HL-60 (cell line): ENCODE measurements at regions not wholly inside any gene's neighbourhood (a gene's known extent, or its start where the extent isn't known, plus 50 kb on each side); places are given as distances from the start of the nearest gene placed in this dataset.

ENCODE experiments used
- GABPA ChIP-seq: IDR thresholded peaks from 2 replicates; pipeline ENCODE4 v1.6.1; 2012; ENCODE audit warnings: low read depth
- POLR2AphosphoS5 ChIP-seq: IDR thresholded peaks from 2 replicates; pipeline ENCODE4 v1.6.1; 2012; ENCODE audit warnings: low read depth
- REST ChIP-seq: IDR thresholded peaks from 2 replicates; pipeline ENCODE4 v1.6.1; 2012; ENCODE audit warnings: low read depth; ENCODE audit not compliant: insufficient replicate concordance
- SPI1 ChIP-seq: IDR thresholded peaks from 2 replicates; pipeline ENCODE4 v1.6.1; 2012; ENCODE audit warnings: low read depth, mild to moderate bottlenecking, borderline replicate concordance
- TF ChIP-seq, protein P1 (sequence below): IDR thresholded peaks from one replicate; pipeline ENCODE4 v1.5.1; 2011; ENCODE audit warnings: low read length, control low read depth, inconsistent platforms; ENCODE audit not compliant: insufficient read depth

DNA sequence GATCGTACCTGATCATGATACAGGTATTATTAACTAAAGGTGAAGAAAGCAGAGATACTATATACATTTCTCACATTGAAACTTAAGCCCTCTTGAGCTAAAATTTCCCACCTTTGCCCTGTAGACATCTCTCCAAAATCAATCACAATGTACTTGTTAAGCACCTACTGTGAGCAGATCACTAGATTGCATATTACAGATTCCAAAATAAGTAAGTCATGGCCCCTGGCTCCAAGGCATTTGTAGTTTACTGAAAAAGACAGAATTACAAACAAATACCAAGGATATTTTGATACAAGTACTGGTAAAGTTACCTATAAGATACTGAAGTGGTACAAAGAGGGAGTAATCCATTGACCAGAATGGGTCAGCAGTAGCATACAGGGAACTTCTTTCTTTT lies 455.3 kb downstream of the STK39 start:
- TF ChIP-seq REST = no peak
- no peak for TF ChIP-seq POLR2AphosphoS5
- TF ChIP-seq, protein P1, sequence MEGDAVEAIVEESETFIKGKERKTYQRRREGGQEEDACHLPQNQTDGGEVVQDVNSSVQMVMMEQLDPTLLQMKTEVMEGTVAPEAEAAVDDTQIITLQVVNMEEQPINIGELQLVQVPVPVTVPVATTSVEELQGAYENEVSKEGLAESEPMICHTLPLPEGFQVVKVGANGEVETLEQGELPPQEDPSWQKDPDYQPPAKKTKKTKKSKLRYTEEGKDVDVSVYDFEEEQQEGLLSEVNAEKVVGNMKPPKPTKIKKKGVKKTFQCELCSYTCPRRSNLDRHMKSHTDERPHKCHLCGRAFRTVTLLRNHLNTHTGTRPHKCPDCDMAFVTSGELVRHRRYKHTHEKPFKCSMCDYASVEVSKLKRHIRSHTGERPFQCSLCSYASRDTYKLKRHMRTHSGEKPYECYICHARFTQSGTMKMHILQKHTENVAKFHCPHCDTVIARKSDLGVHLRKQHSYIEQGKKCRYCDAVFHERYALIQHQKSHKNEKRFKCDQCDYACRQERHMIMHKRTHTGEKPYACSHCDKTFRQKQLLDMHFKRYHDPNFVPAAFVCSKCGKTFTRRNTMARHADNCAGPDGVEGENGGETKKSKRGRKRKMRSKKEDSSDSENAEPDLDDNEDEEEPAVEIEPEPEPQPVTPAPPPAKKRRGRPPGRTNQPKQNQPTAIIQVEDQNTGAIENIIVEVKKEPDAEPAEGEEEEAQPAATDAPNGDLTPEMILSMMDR = no peak
- no peak for TF ChIP-seq GABPA
- TF ChIP-seq SPI1 = no peak
